ENCODE measurements at regions not wholly inside any gene's neighbourhood (a gene's known extent, or its start where the extent isn't known, plus 50 kb on each side); places are given as distances from the start of the nearest gene placed in this dataset.

DNA sequence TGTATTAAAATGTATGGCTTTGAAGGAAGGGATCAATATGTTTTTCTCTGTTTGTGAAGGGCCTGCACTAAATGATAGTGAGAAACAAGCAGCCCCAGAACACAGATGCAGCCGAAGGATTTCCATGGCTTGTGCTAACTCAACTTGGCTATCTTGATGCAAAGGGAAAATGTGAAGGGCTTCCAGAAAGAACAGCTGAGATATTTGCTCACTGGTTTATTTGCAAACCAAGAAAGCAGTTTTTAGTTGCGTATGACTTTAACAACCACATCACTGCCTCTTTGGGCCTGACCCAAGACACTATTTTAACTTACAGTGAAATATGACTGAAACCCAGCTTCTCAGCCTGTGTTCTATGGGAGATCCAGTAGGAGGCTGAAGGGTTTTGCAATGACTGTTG lies 369.9 kb downstream of the SETD4 start:
- no peak for TF ChIP-seq POLR2A (IDR thresholded peaks at IDR 0.05)
- TF ChIP-seq, protein P1, sequence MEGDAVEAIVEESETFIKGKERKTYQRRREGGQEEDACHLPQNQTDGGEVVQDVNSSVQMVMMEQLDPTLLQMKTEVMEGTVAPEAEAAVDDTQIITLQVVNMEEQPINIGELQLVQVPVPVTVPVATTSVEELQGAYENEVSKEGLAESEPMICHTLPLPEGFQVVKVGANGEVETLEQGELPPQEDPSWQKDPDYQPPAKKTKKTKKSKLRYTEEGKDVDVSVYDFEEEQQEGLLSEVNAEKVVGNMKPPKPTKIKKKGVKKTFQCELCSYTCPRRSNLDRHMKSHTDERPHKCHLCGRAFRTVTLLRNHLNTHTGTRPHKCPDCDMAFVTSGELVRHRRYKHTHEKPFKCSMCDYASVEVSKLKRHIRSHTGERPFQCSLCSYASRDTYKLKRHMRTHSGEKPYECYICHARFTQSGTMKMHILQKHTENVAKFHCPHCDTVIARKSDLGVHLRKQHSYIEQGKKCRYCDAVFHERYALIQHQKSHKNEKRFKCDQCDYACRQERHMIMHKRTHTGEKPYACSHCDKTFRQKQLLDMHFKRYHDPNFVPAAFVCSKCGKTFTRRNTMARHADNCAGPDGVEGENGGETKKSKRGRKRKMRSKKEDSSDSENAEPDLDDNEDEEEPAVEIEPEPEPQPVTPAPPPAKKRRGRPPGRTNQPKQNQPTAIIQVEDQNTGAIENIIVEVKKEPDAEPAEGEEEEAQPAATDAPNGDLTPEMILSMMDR (IDR thresholded peaks at IDR 0.05) = no peak

All from tibial nerve (tissue), 3 donors.